GM10248 (cell line): ENCODE measurements at regions not wholly inside any gene's neighbourhood (a gene's known extent, or its start where the extent isn't known, plus 50 kb on each side); places are given as distances from the start of the nearest gene placed in this dataset.

Experiments used
- CTCF ChIA-PET: fragments of 300-600 bp; sonication (Branson Sonifier 250); formaldehyde crosslinking; extraction: SDS; loops from one replicate; lab custom pipeline; 2021; ENCODE audit warnings: antibody characterized with exemption; lab: Yijun Ruan, JAX
- POLR2A ChIA-PET: fragments of 350-650 bp; sonication (Branson Sonifier 250); formaldehyde crosslinking; extraction: SDS; loops from one replicate; lab custom pipeline; 2020; ENCODE audit warnings: antibody characterized with exemption; lab: Yijun Ruan, JAX
- DNase-seq: peaks from one replicate; pipeline ENCODE4 v3.0.0; 2012; ENCODE audit errors: extremely low spot score
- CTCF ChIP-seq: IDR thresholded peaks from 2 replicates; pipeline ENCODE4 v1.5.1; 2012; ENCODE audit warnings: mild to moderate bottlenecking, low read depth; ENCODE audit errors: extremely low read depth, missing control alignments, control extremely low read depth

GRCh38 chr13:31081316-31081715 is 80.4 kb downstream of the HSPH1 start:
- ChIA-PET POLR2A (no interaction called here), CTCF (no interaction called here)
- TF ChIP-seq CTCF = no peak
- no peak for DNase-seq

- ChIA-PET CTCF (interaction anchor here (1.8 kb wide), 1 partner anchor 30 kb away, joined by 9 read pairs; no protein-coding TSS in a partner anchor), POLR2A (no interaction called here)
- TF ChIP-seq CTCF = no peak
These were observed 86.9 kb downstream of the HSPH1 start for GRCh38 chr13:31074756-31075155.

GRCh38 chr13:31073859-31074718 is 87.6 kb downstream of the HSPH1 start:
- no peak for TF ChIP-seq CTCF
- POLR2A ChIA-PET = interaction anchor here (0.6 kb wide), 1 partner anchor 17 kb away, joined by 3 read pairs; no protein-coding TSS in a partner anchor
- DNase-seq = peak; percentile 79
- CTCF ChIA-PET = interaction anchor here (0.9 to 1.8 kb wide), 2 partner anchors 29 to 667 kb away, joined by 3 to 9 read pairs; no protein-coding TSS in a partner anchor

More at GRCh38 chr13:31074756-31075155, 86.9 kb downstream of the HSPH1 start:
- no peak for DNase-seq

GRCh38 chr13:31072041-31072440 is 89.7 kb downstream of the HSPH1 start:
- POLR2A ChIA-PET = no interaction called here
- CTCF ChIA-PET = interaction anchor here (0.9 to 1.3 kb wide), 2 partner anchors 18 to 27 kb away, joined by 3 read pairs; no protein-coding TSS in a partner anchor
- no peak for DNase-seq
- no peak for TF ChIP-seq CTCF

GRCh38 chr13:31069808-31070534 is 91.7 kb downstream of the HSPH1 start:
- DNase-seq = no peak
- ChIA-PET POLR2A (no interaction called here), CTCF (interaction anchor here (1.6 to 2.8 kb wide), 2 partner anchors 19 to 25 kb away, joined by 4 to 10 read pairs; no protein-coding TSS in a partner anchor)
- TF ChIP-seq CTCF = no peak

- ChIA-PET POLR2A (no interaction called here), CTCF (interaction anchor here (1.1 to 2.6 kb wide), 2 partner anchors 8 to 24 kb away, joined by 3 to 8 read pairs; no protein-coding TSS in a partner anchor)
- DNase-seq = no peak
- TF ChIP-seq CTCF = no peak
These were observed 93.6 kb downstream of the HSPH1 start for GRCh38 chr13:31068119-31068423.
